Kidney (tissue), 13 donors: ENCODE measurements at regions not wholly inside any gene's neighbourhood (a gene's known extent, or its start where the extent isn't known, plus 50 kb on each side); places are given as distances from the start of the nearest gene placed in this dataset.

Experiments
- DNase-seq, 5 donors: peaks; one replicate each; pipeline ENCODE4 v3.0.0-alpha.2; 2013 to 2020
- FAIRE-seq: peaks from 2 replicates; lab custom pipeline; 2012; peaks lifted over from hg19 to GRCh38; lab: Jason Lieb, UNC
- H3K27ac ChIP-seq, 2 donors: one replicate each; pipeline ENCODE4 v1.7.0; 2013; ENCODE audit warnings: low read depth in 2 of 2, low read length in 2 of 2, inconsistent platforms in 1 of 2
- H3K27me3 ChIP-seq: one replicate; pipeline ENCODE4 v1.7.1; 2013; ENCODE audit warnings: low read length, inconsistent platforms; ENCODE audit not compliant: control insufficient read depth, insufficient read depth
- H3K36me3 ChIP-seq, 3 donors: one replicate each; pipeline versions ENCODE4 v1.7.0 to v1.7.1; 2013; ENCODE audit warnings: low read length in 3 of 3, control low read depth in 1 of 3, inconsistent platforms in 1 of 3; ENCODE audit not compliant: insufficient read depth in 3 of 3, control insufficient read depth in 2 of 3
- H3K4me1 ChIP-seq, 3 donors: one replicate each; pipeline versions ENCODE4 v1.7.0 to v1.7.1; 2013; ENCODE audit warnings: low read length in 3 of 3, inconsistent platforms in 1 of 3, low read depth in 1 of 3; ENCODE audit not compliant: control insufficient read depth in 2 of 3, insufficient read depth in 2 of 3
- H3K4me3 ChIP-seq, 3 donors: one replicate each; pipeline versions ENCODE4 v1.7.0 to v1.8.1; 2013; ENCODE audit warnings: low read length in 3 of 3, control low read depth in 1 of 3, inconsistent platforms in 1 of 3
- H3K9ac ChIP-seq, 3 donors: one replicate each; pipeline versions ENCODE4 v1.7.0 to v1.7.1; 2013; ENCODE audit warnings: low read length in 3 of 3, control low read depth in 1 of 3, inconsistent platforms in 1 of 3
- H3K9me3 ChIP-seq, 3 donors: one replicate each; pipeline versions ENCODE4 v1.7.0 to v1.7.1; 2013; ENCODE audit warnings: low read length in 3 of 3, control low read depth in 1 of 3, inconsistent platforms in 1 of 3; ENCODE audit not compliant: control insufficient read depth in 2 of 3, insufficient read depth in 1 of 3
- CTCF ChIP-seq: IDR thresholded peaks from 3 replicates; pipeline ENCODE4 v1.5.1; 2012; ENCODE audit warnings: mild to moderate bottlenecking, moderate library complexity, borderline replicate concordance; ENCODE audit not compliant: insufficient read depth; ENCODE audit errors: extremely low read depth
- intact Hi-C: fragments of 100-400 bp; cut with DNase I; formaldehyde crosslinking; loops from one replicate; pipeline ENCODE4 v1.11.1; 2022
- donor health status: control.
- donor health status: control.
- donor health status: control.
- donor health status: control.
- donor health status: control.
- donor health status: DM: yes; HTN: yes; CAD: no.
- donor health status: Normal renal cell carcinoma (clear cell type).

GRCh38 chr1:30046751-30047150, 676.6 kb downstream of the MATN1 start:
- FAIRE-seq (no peak), DNase-seq (peak in 1 of 5 donors; percentile 20)
- H3K27ac ChIP-seq = no peak overlapping the region
- no peaks in the 10 kb centered on the region for H3K4me1 ChIP-seq
- intact Hi-C loops = no loop called here
- H3K36me3 ChIP-seq = no peaks in the 10 kb centered on the region
- no peak overlapping the region for H3K9ac ChIP-seq
- no peaks in the 10 kb centered on the region for H3K27me3 ChIP-seq
- no peak for TF ChIP-seq CTCF
- H3K9me3 ChIP-seq = no peaks in the 10 kb centered on the region
- H3K4me3 ChIP-seq = no peak overlapping the region

GRCh38 chr1:30045304-30046090, 677.9 kb downstream of the MATN1 start:
- DNase-seq (peak in 1 of 5 donors; percentile 11), FAIRE-seq (no peak)
- no peaks in the 10 kb centered on the region for H3K27me3 ChIP-seq
- H3K9ac ChIP-seq = no peak overlapping the region
- H3K27ac ChIP-seq = no peak overlapping the region
- intact Hi-C loops = no loop called here
- no peaks in the 10 kb centered on the region for H3K4me1 ChIP-seq
- no peaks in the 10 kb centered on the region for H3K9me3 ChIP-seq
- no peaks in the 10 kb centered on the region for H3K36me3 ChIP-seq
- no peak for TF ChIP-seq CTCF
- H3K4me3 ChIP-seq = no peak overlapping the region

- H3K4me1 ChIP-seq = no peaks in the 10 kb centered on the region
- TF ChIP-seq CTCF = no peak
- DNase-seq (peak in 1 of 5 donors; percentile 24), FAIRE-seq (no peak)
- intact Hi-C loops = no loop called here
- no peak overlapping the region for H3K27ac ChIP-seq
- H3K36me3 ChIP-seq = no peaks in the 10 kb centered on the region
- H3K9me3 ChIP-seq = no peaks in the 10 kb centered on the region
- H3K4me3 ChIP-seq = no peak overlapping the region
- no peaks in the 10 kb centered on the region for H3K27me3 ChIP-seq
- no peak overlapping the region for H3K9ac ChIP-seq
These were observed 678.7 kb downstream of the MATN1 start for GRCh38 chr1:30044656-30045144.
